ENCODE measurements at regions not wholly inside any gene's neighbourhood (a gene's known extent, or its start where the extent isn't known, plus 50 kb on each side); places are given as distances from the start of the nearest gene placed in this dataset.
A peak's percentile ranks its signal among the peaks of the same experiment; 100 is the strongest.
"Not testable (repeated sequence)": the region's sequence is repeated elsewhere in the genome, so short reads cannot be mapped to it uniquely, and the experiment has no call there.

DNA sequence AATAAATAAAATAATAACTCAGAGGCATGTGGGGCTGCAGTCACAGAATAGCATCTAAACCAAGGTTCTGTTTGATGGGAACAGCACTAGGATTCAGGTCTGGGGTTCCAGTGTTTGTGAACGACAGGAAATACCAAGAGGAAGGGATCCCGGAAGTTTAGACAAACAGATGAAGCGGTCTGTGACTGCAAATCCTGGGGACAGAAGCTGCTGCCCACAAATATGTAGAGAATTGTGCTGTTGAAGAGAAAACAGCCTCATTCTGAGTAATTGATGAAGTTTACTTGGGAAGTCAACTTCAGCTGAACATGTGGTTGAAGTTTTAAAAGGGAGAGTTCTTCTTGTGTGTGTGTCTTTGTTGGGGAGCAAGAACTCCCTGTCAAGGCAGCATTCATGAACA, 98.4 kb upstream of the TBX5 start:
- DNase-seq (ENCODE audit: low read depth in 2 of 2) = no peak

DNA sequence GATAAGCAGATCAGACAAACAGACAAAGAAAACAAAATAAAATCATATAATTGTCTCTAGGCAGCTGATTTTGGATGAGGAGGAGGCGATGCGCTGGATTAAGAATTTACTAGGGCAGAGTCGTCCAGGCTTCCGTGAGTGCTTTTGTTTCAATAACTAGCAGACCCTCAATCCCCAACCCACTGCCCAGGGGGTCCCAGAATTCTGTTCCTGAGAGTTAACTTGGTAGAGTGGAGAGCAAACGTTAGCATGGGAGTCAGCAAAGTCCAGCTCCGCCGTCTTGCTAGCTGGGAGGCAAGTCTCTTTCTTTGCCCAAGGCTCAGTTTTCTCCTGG, 95.5 kb upstream of the TBX5 start:
- no peak for DNase-seq (ENCODE audit: low read depth in 2 of 2)

DNA sequence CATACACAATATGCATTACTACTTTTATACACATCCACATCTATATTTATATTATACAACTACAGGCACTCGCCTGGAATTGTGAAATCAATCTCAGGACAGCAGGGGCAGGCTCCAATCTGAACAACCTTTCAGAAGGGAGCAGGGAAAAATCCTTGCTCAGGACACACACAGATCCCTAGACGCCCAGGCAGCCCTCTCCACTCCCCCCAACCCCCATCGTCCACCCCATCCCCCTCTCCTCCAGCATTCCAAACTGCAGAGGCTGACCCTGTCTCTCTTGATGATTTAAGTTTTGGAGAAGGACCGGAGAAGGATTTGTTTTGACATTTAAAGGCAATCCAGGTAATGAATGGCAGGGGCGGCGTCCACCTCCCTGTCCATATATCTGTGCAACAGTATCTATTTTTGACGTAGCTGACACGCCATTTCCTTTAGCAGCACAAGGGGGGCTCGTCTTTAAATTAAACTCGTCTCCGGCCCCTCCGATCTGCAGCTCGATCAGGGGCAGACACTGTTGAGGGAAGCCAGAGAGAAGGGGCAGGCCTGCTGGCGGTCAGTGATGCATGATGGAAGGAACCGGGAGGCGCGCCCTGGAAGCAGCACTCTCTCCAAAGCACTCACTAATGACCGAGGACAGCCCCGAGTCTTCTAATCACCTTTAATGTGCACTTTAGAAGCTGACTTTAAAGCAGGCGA, 95.0 kb upstream of the TBX5 start:
- DNase-seq (ENCODE audit: low read depth in 2 of 2) = no peak

DNA sequence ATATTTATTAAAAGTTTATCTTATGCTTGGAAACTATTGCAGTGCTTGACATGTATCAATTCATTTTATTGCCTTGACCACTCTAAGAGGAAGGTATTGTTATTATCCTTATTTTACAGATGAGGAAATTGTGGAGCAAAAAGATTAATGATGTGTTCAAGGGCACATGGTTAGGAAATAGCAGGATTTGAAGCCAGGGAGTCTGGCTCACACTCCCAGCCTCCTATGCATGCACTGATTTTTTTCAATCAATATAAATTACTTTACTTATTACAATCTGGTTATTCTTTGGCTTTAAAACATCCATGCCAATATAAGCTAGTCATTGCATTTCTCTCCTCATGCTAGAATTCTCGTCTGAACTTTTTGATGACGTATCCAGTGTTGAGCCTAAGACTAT, 94.2 kb upstream of the TBX5 start:
- DNase-seq (ENCODE audit: low read depth in 2 of 2) = no peak

DNA sequence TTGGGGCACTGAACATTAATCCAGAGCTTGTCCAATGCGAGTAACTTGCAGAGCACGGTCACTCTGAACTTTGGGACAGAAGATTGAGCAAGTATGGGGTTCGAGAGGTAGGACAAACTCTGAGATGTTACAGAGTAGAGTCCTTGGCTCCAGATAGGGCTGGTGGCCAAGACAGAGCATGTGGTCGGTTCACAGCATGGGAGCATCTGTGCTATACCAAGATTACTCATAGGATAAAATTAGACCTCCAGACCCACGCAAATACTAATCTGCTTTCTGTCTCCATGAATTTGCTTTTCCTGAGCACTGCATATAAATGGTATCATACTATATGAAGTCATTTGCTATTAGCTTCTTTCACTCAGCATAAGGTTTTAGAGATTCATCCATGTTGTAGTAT, 93.4 kb upstream of the TBX5 start:
- peak in 1 of 2 experiments; percentile 8 for DNase-seq (ENCODE audit: low read depth in 2 of 2)

DNA sequence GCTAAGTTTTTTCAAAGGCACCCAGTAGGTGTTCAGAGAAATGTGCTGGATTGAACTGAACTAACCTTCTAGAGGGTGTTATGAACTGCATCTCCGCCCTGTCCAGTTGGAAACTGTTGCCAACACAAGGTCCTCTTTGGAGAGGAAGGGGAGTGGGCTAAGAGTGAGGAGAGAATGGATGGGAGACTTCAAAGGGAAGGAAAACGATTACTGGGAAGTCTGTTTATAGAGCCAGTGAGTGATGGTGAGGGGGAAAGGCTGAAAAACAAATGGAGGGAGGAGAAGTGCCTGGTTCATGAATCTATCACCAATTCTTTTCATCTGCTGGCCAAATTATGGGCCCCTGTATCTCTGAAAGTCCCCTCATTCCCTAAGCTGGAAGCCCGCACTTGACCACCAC, 86.0 kb upstream of the TBX5 start:
- no peak for DNase-seq (ENCODE audit: low read depth in 2 of 2)

DNA sequence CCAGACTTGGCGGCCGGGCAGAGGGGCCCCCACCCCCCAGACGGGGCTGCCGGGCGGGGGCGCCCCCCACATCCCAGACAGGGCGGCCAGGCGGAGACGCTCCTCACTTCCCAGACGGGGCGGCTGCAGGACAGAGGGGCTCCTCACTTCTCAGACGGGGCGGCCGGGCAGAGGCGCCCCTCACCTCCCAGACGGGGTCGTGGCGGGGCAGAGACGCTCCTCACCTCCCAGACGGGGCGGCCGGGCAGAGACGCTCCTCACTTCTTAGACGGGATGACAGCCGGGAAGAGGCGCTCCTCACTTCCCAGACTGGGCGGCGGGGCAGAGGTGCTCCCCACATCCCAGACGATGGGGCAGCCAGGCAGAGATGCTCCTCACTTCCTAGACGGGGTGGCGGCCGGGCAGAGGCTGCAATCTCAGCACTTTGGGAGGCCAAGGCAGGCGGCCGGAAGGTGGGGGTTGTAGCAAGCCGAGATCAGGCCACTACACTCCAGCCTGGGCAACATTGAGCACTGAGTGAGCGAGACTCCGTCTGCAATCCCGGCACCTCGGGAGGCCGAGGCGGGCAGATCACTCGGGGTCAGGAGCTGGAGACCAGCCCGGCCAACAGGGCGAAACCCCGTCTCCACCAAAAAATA, 79.0 kb upstream of the TBX5 start:
- not testable (repeated sequence) for DNase-seq (ENCODE audit: low read depth in 2 of 2)

DNA sequence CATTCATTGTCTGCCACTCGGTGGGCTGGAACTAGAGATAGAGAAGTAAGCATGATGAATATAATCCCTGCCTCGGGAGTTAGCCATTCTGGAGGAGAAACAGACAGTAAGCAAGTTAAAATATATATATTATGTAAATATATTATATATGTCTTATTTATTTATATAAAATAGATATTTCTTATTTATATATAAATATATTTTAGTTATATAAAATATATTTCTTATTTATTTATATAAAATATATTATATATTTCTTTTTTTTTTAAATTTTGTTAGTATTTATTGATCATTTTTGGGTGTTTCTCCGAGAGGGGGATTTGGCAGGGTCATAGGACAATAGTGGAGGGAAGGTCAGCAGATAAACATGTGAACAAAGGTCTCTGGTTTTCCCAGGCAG, 78.1 kb upstream of the TBX5 start:
- DNase-seq (ENCODE audit: low read depth in 2 of 2) = no peak

DNA sequence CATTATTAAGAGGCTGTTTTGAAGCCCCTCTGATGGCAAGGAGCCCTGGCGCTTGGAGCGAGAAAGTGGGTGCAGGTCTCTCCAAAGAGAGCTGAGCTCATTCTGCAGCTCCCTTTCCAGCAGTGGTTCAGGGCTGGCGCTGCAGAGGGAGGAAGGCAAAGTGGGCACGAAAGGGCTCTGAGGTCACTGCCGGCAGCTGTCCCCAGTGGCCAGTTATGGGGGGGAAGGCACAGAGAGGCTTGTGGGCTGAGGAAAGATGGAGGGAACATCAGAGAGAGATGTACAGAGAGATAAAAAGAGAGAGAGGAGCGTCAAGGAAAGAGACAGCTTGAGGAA, 75.2 kb upstream of the TBX5 start:
- DNase-seq (ENCODE audit: low read depth in 2 of 2) = no peak

DNA sequence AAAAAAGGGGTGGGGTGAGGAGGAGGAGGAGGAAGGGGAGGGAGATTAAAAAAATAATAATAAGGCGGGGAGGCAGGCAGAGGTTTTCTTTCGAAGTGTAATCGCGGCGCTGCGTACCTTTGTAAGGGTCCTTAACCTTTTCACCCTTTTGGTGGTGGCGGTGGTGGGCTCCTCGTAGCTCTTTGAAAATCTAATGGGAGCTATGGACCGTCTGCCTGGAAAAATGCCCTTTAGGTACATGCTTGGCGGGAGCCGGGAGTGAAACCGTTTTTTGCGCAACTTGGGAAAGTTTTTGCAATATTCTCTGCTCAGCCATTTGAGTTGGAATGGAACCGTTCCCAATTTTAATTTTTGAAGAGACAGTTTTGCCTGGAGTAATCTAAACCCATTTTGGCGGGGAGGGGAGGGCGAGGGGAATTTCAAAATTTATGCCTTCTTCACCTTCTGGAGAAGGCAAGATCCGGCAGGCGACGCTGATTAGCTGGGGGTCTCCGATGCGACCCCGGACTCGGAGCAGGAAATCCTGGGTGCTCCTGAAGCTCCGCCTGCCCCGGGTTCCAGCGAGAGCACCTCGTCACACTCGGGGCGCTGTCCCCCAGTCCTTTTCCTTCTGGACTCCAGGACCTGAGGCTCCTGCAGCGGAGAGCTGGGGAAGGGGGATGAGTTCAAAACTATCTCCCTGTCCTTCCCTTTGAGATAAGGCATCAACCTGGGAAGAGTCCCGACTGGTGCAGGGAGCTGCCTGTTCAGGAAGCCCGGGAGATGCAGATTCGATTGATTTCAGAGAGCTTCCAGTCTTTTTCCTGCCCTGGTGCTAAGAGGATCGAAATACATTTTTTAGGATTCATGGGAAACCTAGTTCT, 74.6 kb upstream of the TBX5 start:
- DNase-seq (ENCODE audit: low read depth in 2 of 2) = peak in 1 of 2 experiments; percentile 3

DNA sequence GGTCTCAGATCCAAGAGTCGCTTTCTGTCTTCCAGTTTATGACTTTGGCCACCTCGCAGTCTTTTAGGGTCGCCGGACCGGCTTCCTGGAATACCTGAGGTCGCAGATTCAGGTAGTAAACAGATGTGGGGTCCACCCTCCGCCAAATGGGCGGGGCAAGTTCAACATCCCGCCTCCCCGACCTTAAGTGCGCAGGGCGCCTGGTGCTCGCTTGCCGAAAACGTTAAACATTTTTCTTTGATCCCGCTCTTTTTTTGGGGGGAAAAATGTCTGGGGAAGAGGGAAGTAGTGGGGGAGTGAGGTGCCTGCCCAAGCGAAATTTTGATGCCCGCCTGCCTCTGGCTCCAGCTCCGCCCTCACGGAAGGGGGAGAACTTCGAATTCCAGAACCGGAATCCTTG, 73.9 kb upstream of the TBX5 start:
- DNase-seq (ENCODE audit: low read depth in 2 of 2) = no peak

DNA sequence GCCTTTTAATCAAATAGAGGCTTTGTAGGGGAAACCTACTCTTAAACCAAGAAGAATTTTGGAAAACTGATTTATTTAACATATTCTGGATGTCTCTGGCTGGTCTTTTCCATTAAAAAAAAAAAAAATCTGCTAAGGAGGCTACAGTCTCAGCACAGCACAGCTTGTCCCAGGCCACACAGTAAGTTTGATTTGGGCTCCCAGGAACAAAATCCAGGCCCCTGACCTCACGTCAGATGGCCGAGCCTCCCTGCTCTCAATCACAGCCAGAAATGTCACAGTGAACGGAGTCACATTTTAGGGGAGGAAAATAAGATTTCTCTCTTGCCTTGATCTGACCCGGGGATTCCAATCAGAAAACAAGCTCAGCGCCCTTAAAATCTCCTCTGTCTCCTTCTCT, 72.9 kb upstream of the TBX5 start:
- no peak for DNase-seq (ENCODE audit: low read depth in 2 of 2)

DNA sequence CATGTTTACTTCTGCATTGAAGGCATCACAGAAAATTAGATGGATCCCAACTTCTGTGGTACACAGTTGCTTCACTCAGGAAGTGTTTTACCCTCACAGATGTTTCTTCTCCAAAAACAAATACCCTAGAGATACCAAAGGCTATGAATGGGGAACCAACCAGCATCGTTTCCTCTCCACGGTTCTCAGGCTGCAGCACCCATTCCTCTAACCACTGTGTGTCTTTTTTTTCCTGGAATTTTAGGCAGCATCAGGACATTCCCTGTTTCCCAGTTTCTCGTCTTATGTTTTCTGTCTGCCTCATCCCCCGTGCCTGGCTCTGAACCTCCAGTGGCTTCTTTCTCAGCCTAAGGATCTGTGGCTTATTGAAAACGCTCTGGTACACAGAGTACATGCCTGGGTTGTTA, 72.0 kb upstream of the TBX5 start:
- no peak for DNase-seq (ENCODE audit: low read depth in 2 of 2)

DNA sequence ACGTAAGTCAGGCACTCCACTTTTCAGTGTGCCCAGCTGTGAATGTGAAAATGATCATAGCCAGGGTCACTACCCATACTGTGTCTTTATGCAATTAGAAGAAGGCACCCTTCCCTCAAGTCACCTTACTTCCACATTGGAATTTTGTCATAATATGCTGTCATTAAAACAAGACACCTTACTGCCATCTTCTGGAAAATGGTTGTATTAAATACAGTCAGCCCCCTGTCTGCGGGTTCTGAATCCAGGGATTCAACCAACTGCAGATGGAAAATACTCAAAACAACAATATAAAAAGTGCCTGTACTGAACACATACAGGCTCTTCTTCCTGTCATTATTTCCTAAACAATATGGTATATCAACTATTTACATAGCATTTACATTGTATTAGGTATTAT, 70.2 kb upstream of the TBX5 start:
- peak in 1 of 2 experiments; percentile 9 for DNase-seq (ENCODE audit: low read depth in 2 of 2)

DNA sequence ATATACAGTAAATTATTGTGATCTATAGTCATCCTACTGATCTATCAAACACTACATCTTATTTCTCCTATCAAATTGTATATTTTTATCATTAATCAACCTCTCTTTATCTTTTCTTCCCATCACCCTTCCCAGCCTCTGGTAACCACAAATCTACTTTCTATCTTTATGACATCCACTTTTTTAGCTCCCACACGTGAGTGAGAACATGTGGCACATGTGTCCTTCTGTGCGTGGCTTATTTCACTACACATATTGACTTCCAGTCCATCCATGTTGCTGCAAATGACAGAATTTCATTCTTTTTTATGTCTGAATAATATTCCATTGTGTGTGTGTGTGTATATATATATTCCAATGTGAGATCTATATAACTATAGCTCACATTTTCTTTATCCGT, 67.8 kb upstream of the TBX5 start:
- DNase-seq (ENCODE audit: low read depth in 2 of 2) = no peak

DNA sequence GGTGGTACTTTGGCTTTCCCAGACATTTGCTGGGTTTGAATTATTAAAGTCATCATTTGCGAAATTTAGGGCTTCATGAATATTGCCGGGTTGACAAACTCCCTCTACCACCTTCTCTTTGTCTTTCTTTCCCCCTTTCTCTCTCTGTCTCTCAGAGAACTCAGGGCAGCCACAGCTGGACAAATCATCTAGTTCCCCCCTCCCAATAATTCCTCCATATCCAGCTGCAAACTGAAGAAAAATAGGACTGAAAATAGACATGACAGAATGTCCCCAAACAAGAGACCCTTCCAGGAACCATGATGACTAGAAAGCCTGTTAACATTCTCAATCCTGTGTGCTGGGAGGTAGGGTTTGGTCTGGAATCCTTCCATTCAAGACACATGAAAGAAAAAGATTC, 67.1 kb upstream of the TBX5 start:
- DNase-seq (ENCODE audit: low read depth in 2 of 2) = no peak

DNA sequence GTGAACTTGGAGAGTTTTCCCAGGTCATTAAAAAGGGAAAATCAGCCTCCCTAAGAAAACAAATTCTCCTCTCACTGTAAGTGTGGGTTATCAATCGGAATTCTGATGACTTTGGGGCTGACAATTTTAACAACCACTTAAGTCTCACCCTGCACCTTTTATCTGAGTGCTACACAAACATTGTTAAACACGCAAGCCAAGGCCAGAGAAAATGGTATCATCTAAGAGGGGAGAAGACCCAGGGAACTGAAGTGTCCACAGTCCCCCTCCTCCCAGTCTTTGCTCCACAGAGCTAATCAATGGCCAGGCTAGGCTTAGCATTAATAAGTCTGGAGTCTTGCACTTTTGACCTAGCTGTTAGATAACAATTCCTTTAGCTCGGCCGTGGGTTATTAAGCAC, 51.7 kb upstream of the TBX5 start:
- no peak for DNase-seq (ENCODE audit: low read depth in 2 of 2)
